Fibroblast of the conjunctiva (primary cell): ENCODE measurements at regions not wholly inside any gene's neighbourhood (a gene's known extent, or its start where the extent isn't known, plus 50 kb on each side); places are given as distances from the start of the nearest gene placed in this dataset.
A peak's percentile ranks its signal among the peaks of the same experiment; 100 is the strongest.
"Not testable (repeated sequence)": the region's sequence is repeated elsewhere in the genome, so short reads cannot be mapped to it uniquely, and the experiment has no call there.

Experiments
- DNase-seq: peaks from one replicate; pipeline ENCODE4 v3.0.0-alpha.2; 2010; ENCODE audit warnings: low read depth

- DNase-seq, result no peak
Observed at GRCh38 chr3:72627271-72627670, 221.0 kb downstream of the SHQ1 start.

DNA sequence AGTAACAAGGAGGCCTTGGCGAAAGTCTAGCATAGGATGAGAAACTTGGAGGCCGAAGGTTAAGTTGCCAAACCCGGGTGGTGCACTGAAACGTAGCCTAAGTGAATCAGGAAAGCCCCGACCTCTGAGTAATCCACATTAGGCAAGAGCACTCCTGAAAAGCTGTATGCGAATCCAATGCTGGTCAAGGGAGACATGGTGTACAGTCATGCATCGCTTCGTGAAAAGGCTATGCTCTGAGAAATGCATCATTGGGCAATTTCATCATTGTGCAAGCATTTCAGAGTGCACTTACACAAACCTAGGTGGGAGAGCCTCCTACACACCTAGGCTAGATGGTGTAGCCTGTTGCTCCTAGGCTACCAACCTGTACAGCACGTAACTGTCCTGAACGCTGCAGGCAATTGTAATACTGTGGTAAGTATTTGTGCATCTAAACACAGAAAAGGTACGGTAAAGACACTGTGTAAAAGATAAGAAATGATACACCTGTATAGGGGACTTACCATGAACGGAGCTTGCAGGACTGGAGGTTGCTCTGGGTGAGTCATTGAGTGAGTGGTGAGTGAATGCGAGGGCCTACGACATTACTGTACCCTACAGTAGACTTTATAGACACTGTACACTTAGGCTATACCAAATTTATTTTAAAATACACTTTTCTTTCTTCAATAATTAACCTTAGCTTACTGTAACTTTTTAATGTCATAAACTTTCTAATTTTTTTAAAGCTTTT lies 222.5 kb downstream of the SHQ1 start:
- DNase-seq, result peak; percentile 41

DNA sequence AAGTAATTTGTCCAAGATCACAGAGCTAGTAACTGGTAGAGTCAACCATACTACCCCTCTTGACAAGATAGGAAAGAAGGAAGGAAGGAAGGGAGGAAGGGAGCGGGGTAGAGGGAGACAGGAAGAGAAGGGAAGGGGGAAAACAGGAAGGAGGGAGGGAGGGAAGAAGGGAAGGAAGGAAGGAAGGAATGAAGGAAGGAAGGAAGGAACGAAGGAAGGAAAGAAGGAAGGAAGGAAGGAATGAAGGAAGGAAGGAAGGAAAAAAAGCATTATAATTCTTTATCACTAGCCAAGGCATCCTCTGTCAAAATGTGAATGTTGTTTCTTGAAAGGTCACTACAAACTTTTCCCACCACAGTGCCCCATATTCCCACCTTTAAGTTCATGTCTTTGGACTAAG lies 223.6 kb downstream of the SHQ1 start:
- DNase-seq, result no peak

GRCh38 chr3:72618739-72619138 lies 229.5 kb downstream of the SHQ1 start:
- no peak for DNase-seq

GRCh38 chr3:72617424-72618024 lies 230.7 kb downstream of the SHQ1 start:
- no peak for DNase-seq

GRCh38 chr3:72615776-72616175 lies 232.5 kb downstream of the SHQ1 start:
- no peak for DNase-seq

GRCh38 chr3:72615182-72615581 lies 233.1 kb downstream of the SHQ1 start:
- no peak for DNase-seq

- DNase-seq, result no peak
Observed at GRCh38 chr3:72614394-72615074, 233.7 kb downstream of the SHQ1 start.

GRCh38 chr3:72613871-72614270 lies 234.4 kb downstream of the SHQ1 start:
- DNase-seq, result no peak

DNA sequence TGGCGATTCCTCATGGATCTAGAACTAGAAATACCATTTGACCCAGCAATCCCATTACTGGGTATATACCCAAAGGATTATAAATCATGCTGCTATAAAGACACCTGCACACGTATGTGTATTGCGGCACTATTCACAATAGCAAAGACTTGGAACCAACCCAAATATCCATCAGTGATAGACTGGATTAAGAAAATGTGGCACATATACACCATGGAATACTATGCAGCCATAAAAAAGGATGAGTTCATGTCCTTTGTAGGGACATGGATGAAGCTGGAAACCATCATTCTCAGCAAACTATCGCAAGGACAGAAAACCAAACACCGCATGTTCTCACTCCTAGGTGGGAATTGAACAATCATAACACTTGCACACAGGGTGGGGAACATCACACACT lies 239.1 kb downstream of the SHQ1 start:
- not testable (repeated sequence) for DNase-seq

DNA sequence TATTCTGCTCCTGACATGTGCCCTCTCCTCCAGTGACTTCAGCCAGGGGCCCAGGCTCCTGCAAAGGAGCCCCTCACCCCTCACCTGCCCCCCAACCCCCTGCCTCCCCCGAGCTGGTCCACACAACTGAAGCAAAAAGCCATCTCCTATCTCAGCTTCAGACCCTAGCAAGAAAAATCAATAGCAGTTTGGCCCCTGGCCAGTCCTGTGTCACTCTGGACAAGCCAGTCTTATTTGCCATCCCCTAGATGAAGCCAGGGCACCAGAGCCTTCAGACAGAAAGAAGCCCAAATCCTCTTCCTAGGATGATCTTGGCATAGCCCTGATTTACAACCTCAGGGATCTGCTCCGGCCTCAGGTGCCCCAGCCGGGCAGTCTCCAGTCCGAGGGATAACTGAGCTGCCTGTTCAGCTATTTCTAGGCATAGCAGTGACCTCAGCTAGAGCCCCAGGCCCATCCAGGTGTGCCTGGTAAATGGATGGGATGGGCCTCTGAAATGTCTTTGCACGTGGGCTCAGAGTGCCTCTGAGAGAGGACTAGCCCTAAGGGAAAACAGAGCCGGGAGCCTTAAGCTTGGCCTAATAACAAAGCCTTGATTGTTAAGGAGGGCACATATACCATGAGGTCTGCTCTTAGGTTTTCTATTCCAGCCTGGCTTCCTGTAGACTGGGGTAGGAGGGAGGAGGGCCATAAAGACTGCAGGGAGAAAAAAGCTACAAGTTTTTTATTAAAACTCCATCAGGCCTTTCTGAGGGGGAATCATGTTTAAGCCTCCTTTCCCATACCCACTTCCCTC lies 242.0 kb downstream of the SHQ1 start:
- no peak for DNase-seq

DNA sequence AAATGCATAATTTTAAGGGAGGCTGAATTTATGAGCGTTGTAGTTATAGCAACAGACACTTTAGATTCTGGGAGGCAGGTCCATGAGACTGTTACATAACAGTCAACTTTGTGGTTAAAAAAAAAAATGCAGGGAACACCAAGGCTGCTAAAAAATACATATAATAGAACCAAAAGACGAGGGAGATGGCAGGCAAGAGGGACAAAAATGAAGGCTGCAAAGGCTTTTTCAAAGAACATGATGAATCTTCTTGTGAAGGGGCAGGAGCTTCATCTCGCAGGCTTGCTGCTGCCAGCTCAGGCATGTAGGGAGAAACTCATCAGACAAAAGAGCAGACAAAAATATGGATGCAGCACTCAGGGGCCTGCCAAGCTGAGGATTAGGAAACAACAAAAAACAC lies 243.9 kb downstream of the SHQ1 start:
- DNase-seq, result no peak

GRCh38 chr3:72601983-72602750 lies 246.1 kb downstream of the SHQ1 start:
- no peak for DNase-seq

DNA sequence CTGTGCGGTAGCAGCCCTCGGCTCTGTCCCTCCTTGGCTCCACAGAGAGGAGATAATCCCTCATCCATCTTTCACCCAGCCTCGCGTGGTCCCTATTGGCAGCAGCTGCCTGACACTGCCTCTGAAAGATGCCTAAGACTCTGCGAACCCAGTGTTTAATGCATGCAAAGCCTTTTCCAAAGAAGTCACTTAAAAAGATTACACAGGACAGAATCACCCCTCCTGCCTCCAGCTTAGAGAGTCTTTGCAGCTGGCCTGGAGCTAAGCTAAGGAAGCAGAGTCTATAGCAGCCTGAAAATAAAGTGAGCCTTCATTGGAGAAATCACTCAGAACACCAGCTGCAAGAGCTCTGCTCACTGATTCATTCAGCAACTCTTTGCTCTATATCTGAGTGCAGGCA lies 247.2 kb downstream of the SHQ1 start:
- DNase-seq, result no peak

- no peak for DNase-seq
Observed at GRCh38 chr3:72597756-72598195, 250.5 kb downstream of the SHQ1 start.

GRCh38 chr3:72597043-72597442 lies 251.2 kb downstream of the SHQ1 start:
- no peak for DNase-seq

- no peak for DNase-seq
Observed at GRCh38 chr3:72595927-72596610, 252.2 kb downstream of the SHQ1 start.

GRCh38 chr3:72595376-72595775 lies 252.9 kb downstream of the SHQ1 start:
- DNase-seq, result no peak

DNA sequence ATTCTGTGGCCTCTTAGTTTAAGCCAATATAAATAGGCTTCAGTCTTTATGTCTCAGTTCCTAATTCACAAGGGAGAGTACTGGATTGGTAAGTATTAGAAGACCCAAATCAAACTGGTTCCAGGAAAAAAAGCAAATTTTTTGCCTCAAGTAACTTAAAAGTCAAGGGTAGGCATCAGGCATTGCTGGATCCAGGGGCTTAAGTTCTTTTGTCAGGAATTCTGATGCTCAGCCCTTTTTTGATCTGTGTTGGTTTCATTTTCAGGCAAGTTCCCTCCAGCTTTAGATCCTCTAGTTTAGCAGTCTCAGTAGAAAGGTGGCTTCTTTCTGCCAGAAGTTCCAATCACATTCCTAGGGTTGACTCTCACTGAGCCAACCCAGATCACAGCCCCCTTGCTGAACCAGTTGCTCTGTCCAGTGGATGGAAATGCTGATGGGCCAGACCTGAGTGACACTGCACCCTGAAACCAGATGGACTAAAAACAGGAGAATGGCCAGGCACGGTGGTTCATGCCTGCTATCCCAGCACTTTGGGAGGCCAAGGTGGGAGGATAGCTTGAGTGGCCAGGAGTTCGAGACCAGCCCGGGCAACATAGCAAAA lies 253.5 kb downstream of the SHQ1 start:
- DNase-seq, result no peak

DNA sequence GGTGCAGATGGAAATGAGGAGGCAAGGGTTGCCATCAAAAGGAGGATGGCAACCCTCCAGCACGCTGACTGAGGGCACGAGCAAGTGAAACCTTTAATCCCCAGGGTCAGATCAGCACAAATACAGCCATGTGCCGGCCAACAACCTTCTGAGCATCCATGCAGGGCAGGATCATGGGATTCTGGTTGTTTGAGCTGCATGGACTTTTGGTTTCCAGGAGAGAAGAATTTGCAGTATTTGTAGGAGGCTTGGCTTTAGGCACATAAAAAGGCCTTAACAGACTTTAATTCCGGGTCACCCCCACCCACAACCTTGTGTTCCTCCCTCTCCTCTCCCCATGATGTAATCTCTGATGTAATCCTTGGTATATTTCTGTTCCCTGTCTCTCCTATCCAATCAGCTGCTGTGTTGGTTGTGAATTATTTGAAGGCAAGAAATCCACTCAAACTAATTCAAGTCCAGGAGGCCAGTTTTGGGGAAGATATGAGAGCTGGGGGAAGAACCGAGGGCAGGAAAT lies 254.3 kb downstream of the SHQ1 start:
- DNase-seq, result peak; percentile 43
